ENCODE measurements at regions not wholly inside any gene's neighbourhood (a gene's known extent, or its start where the extent isn't known, plus 50 kb on each side); places are given as distances from the start of the nearest gene placed in this dataset.

DNA sequence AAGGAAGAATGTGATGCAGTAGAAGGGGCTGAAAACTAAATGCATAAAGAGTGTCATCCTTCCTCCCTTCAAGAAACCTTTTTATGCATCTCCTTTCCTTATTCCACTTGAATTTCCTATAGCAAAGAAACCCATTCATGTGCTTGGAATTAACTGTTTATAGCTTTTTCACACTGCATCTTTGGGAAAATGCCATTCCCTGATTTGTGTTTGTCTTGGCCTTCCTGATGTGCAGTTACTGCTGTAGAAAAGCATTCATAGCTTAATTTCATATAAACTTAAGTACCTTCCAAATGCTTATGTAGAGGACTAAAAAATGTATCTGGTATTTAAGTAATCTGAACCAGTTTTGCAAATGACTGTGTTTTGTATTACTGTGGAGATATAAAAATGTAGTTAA lies 61.8 kb downstream of the SDR9C7 start:
- TF ChIP-seq, protein P1, sequence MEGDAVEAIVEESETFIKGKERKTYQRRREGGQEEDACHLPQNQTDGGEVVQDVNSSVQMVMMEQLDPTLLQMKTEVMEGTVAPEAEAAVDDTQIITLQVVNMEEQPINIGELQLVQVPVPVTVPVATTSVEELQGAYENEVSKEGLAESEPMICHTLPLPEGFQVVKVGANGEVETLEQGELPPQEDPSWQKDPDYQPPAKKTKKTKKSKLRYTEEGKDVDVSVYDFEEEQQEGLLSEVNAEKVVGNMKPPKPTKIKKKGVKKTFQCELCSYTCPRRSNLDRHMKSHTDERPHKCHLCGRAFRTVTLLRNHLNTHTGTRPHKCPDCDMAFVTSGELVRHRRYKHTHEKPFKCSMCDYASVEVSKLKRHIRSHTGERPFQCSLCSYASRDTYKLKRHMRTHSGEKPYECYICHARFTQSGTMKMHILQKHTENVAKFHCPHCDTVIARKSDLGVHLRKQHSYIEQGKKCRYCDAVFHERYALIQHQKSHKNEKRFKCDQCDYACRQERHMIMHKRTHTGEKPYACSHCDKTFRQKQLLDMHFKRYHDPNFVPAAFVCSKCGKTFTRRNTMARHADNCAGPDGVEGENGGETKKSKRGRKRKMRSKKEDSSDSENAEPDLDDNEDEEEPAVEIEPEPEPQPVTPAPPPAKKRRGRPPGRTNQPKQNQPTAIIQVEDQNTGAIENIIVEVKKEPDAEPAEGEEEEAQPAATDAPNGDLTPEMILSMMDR (IDR thresholded peaks at IDR 0.05), result no peak
- Mint-ChIP-seq H3K36me3 (ENCODE audit: low read depth) (no peaks in the 10 kb centered on the region), H3K4me1 (ENCODE audit: low read depth) (no peaks in the 10 kb centered on the region), H3K9me3 (peaks cover 1% of the 10 kb centered on the region), H3K27me3 (peaks cover 12% of the 10 kb centered on the region), H3K27ac (no peak overlapping the region), H3K4me3 (no peak overlapping the region)
- DNase-seq, result no peak
- intact Hi-C loops (cut with micrococcal nuclease), result no loop called here
- ATAC-seq, result no peak
- ChIA-PET CTCF (interaction anchor here (1.0 to 1.5 kb wide), 2 partner anchors 114 to 136 kb away, joined by 3 to 5 read pairs; no protein-coding TSS in a partner anchor), POLR2A (no interaction called here)

DNA sequence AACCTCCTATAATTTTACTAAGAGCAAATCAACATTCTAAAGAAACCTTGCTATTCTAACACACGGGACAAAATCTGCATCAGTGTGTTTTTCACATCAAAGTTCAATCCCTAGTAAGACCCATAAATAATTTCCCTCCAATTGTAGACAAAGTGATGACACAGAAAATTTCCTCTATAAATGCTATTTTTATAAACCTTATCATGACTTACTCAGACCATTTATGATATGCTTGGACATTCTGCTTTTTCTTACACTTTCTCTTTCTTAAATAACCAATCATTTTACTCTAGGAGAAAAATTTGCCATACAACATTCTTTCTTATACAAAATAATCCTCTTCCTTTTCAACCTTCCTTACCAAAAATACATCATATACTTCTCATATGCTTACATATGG lies 67.0 kb downstream of the SDR9C7 start:
- ChIA-PET POLR2A (no interaction called here), CTCF (no interaction called here)
- peaks cover 8% of the 10 kb centered on the region for H3K36me3 Mint-ChIP-seq (ENCODE audit: low read depth)
- H3K27me3 Mint-ChIP-seq, result peaks cover 13% of the 10 kb centered on the region
- DNase-seq, result no peak
- no peak for ATAC-seq
- H3K4me1 Mint-ChIP-seq (ENCODE audit: low read depth), result no peaks in the 10 kb centered on the region
- H3K4me3 Mint-ChIP-seq, result no peak overlapping the region
- intact Hi-C loops (cut with micrococcal nuclease), result no loop called here
- peaks cover 32% of the 10 kb centered on the region for H3K9me3 Mint-ChIP-seq
- TF ChIP-seq, protein P1 (IDR thresholded peaks at IDR 0.05), result no peak
- no peak overlapping the region for H3K27ac Mint-ChIP-seq

DNA sequence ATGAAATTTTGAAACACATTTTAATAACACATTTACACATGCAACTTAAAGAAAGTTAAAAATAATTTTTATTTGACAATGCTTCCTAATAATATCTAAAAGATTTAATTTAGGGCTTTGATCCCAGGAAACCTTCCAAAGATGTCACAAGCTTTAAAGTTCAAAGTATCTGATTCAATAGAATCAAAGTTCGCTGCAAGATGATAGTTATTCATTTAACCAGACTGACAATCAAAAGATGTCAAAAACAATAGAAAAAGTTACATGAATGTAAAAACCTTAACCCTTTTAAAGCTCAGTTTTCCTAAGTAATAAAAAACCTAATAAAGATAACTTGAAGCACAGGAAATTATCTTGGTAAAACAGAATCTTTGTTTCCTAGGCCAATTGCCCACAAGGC lies 67.7 kb downstream of the SDR9C7 start:
- TF ChIP-seq, protein P1 (IDR thresholded peaks at IDR 0.05), result no peak
- intact Hi-C loops (cut with micrococcal nuclease), result no loop called here

DNA sequence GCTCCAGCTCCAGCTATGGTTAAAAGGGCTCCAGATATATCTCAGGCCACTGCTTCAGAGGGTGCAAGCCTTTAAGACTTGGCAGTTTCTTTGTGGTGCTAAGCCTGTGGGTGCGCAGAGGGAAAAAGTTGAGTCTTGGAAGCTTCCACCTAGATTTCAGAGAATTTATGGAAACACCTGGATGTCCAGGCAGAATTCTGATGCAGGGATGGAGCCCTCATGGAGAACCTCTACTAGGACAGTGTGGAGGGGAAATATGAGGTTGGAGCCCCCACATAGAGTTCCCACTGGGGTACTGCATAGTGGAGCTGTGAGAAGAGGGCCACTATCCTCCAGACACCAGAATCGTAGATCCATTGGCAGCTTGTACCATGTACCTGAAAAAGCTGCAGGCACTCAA lies 69.9 kb downstream of the SDR9C7 start:
- TF ChIP-seq, protein P1 (IDR thresholded peaks at IDR 0.05), result no peak
- intact Hi-C loops (cut with micrococcal nuclease), result no loop called here
- DNase-seq, result no peak
- Mint-ChIP-seq H3K27ac (no peak overlapping the region), H3K4me1 (ENCODE audit: low read depth) (no peaks in the 10 kb centered on the region), H3K27me3 (peaks cover 15% of the 10 kb centered on the region), H3K4me3 (no peak overlapping the region), H3K9me3 (peaks cover 37% of the 10 kb centered on the region), H3K36me3 (ENCODE audit: low read depth) (peaks cover 8% of the 10 kb centered on the region)
- ATAC-seq, result no peak
- CTCF ChIA-PET, result no interaction called here
- POLR2A ChIA-PET, result no interaction called here

More for the DNA sequence above, 67.7 kb downstream of the SDR9C7 start:
- H3K27ac Mint-ChIP-seq, result no peak overlapping the region
- no peak overlapping the region for H3K4me3 Mint-ChIP-seq
- ATAC-seq (no peak), DNase-seq (no peak)
- ChIA-PET POLR2A (no interaction called here), CTCF (no interaction called here)
- no peaks in the 10 kb centered on the region for H3K4me1 Mint-ChIP-seq (ENCODE audit: low read depth)
- H3K9me3 Mint-ChIP-seq, result peaks cover 34% of the 10 kb centered on the region
- H3K27me3 Mint-ChIP-seq, result peaks cover 13% of the 10 kb centered on the region
- H3K36me3 Mint-ChIP-seq (ENCODE audit: low read depth), result peaks cover 8% of the 10 kb centered on the region

DNA sequence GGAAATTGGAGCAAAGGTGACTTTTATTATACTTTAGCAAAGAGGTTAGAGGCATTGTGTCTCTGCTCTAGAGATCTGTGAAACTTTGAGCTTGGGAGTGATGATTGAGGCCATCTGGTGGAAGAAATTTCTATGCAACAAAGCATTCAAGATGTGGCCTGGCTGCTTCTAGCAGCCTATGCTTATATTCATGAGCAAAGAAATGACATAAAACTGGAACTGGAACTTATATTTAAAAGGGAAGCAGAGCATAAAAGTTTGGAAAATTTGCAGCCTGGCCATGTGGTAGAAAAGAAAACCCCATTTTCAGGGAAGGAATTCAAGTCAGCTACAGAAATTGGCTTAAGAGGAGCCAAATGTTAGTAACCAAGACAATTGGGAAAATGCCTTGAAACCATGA lies 70.4 kb downstream of the SDR9C7 start:
- ATAC-seq, result no peak

More for the DNA sequence above, 70.4 kb downstream of the SDR9C7 start:
- Mint-ChIP-seq H3K9me3 (peaks cover 37% of the 10 kb centered on the region), H3K4me1 (ENCODE audit: low read depth) (no peaks in the 10 kb centered on the region), H3K4me3 (no peak overlapping the region), H3K36me3 (ENCODE audit: low read depth) (peaks cover 8% of the 10 kb centered on the region), H3K27me3 (peaks cover 17% of the 10 kb centered on the region), H3K27ac (no peak overlapping the region)
- ChIA-PET CTCF (no interaction called here), POLR2A (no interaction called here)
- DNase-seq, result no peak
- intact Hi-C loops (cut with micrococcal nuclease), result no loop called here
- TF ChIP-seq, protein P1 (IDR thresholded peaks at IDR 0.05), result no peak

Measured in activated CD8-positive, alpha-beta T cell treated with anti-CD3 and anti-CD28 coated beads for 36 hours (primary cell).